ENCODE measurements at regions not wholly inside any gene's neighbourhood (a gene's known extent, or its start where the extent isn't known, plus 50 kb on each side); places are given as distances from the start of the nearest gene placed in this dataset.

GRCh38 chr9:28616310-28616709, 1043.0 kb upstream of the C9orf72 start:
- TF ChIP-seq POLR2AphosphoS5 (IDR thresholded peaks at IDR 0.05) = no peak
- TF ChIP-seq CTCF (IDR thresholded peaks at IDR 0.05) = no peak
- TF ChIP-seq POLR2A (IDR thresholded peaks at IDR 0.05) = no peak
- no peak for TF ChIP-seq EP300 (IDR thresholded peaks at IDR 0.05)

All from sigmoid colon (tissue), 4 donors.